Glutamatergic neuron (in vitro differentiated cells): ENCODE measurements at regions not wholly inside any gene's neighbourhood (a gene's known extent, or its start where the extent isn't known, plus 50 kb on each side); places are given as distances from the start of the nearest gene placed in this dataset.
A peak's percentile ranks its signal among the peaks of the same experiment; 100 is the strongest.
"Not testable (repeated sequence)": the region's sequence is repeated elsewhere in the genome, so short reads cannot be mapped to it uniquely, and the experiment has no call there.

Experiments used
- DNase-seq: peaks from one replicate; pipeline ENCODE4 v3.0.0; 2022
- H3K27ac Mint-ChIP-seq: one replicate; pipeline ENCODE4 v1.8.0; 2020; ENCODE audit warnings: mild to moderate bottlenecking, mixed read lengths, inconsistent platforms; ENCODE audit not compliant: unreplicated experiment
- H3K27me3 Mint-ChIP-seq: one replicate; pipeline ENCODE4 v1.8.0; 2020; ENCODE audit warnings: mild to moderate bottlenecking, moderate library complexity, mixed read lengths, inconsistent platforms; ENCODE audit not compliant: unreplicated experiment
- H3K36me3 Mint-ChIP-seq: one replicate; pipeline ENCODE4 v1.8.0; 2020; ENCODE audit warnings: mild to moderate bottlenecking, mixed read lengths, inconsistent platforms; ENCODE audit not compliant: unreplicated experiment
- H3K4me1 Mint-ChIP-seq: one replicate; pipeline ENCODE4 v1.8.0; 2020; ENCODE audit warnings: mild to moderate bottlenecking, low read depth, mixed read lengths, inconsistent platforms; ENCODE audit not compliant: unreplicated experiment
- H3K4me3 Mint-ChIP-seq: one replicate; pipeline ENCODE4 v1.8.0; 2020; ENCODE audit warnings: mild to moderate bottlenecking, mixed read lengths, inconsistent platforms; ENCODE audit not compliant: unreplicated experiment
- H3K9me3 Mint-ChIP-seq: one replicate; pipeline ENCODE4 v1.8.0; 2020; ENCODE audit warnings: mild to moderate bottlenecking, moderate library complexity, mixed read lengths, inconsistent platforms; ENCODE audit not compliant: unreplicated experiment
- CTCF ChIP-seq: fragments of 200-600 bp; sonication (generic); IDR thresholded peaks from one replicate; pipeline ENCODE4 v1.5.0; 2021; ENCODE audit not compliant: partially characterized antibody, unreplicated experiment

- no peak for DNase-seq
- no peak overlapping the region for H3K4me3 Mint-ChIP-seq
- H3K27me3 Mint-ChIP-seq = peaks cover 4% of the 10 kb centered on the region
- no peaks in the 10 kb centered on the region for H3K36me3 Mint-ChIP-seq
- no peak for TF ChIP-seq CTCF
- H3K27ac Mint-ChIP-seq = no peak overlapping the region
- peaks cover 3% of the 10 kb centered on the region for H3K4me1 Mint-ChIP-seq
- H3K9me3 Mint-ChIP-seq = peaks cover 1% of the 10 kb centered on the region
Measured at GRCh38 chr12:108424816-108425215, 85.7 kb upstream of the CMKLR1 start.

- Mint-ChIP-seq H3K27me3 (peaks cover 4% of the 10 kb centered on the region), H3K27ac (no peak overlapping the region), H3K9me3 (peaks cover 4% of the 10 kb centered on the region), H3K4me3 (no peak overlapping the region), H3K4me1 (peaks cover 3% of the 10 kb centered on the region), H3K36me3 (no peaks in the 10 kb centered on the region)
- DNase-seq = no peak
- TF ChIP-seq CTCF = no peak
Measured at GRCh38 chr12:108424026-108424425, 84.9 kb upstream of the CMKLR1 start.

- H3K27ac Mint-ChIP-seq = no peak overlapping the region
Measured at GRCh38 chr12:108423486-108423885, 84.4 kb upstream of the CMKLR1 start.

GRCh38 chr12:108421082-108421481, 82.0 kb upstream of the CMKLR1 start:
- not testable (repeated sequence) for H3K9me3 Mint-ChIP-seq, H3K27ac Mint-ChIP-seq, H3K36me3 Mint-ChIP-seq, DNase-seq, H3K4me1 Mint-ChIP-seq, H3K4me3 Mint-ChIP-seq, H3K27me3 Mint-ChIP-seq

More at GRCh38 chr12:108423486-108423885, 84.4 kb upstream of the CMKLR1 start:
- H3K4me1 Mint-ChIP-seq = peaks cover 3% of the 10 kb centered on the region
- no peaks in the 10 kb centered on the region for H3K36me3 Mint-ChIP-seq
- no peak for TF ChIP-seq CTCF
- H3K27me3 Mint-ChIP-seq = peaks cover 4% of the 10 kb centered on the region
- DNase-seq = no peak
- no peak overlapping the region for H3K4me3 Mint-ChIP-seq
- peaks cover 4% of the 10 kb centered on the region for H3K9me3 Mint-ChIP-seq

- H3K4me1 Mint-ChIP-seq, H3K36me3 Mint-ChIP-seq, H3K27me3 Mint-ChIP-seq, H3K4me3 Mint-ChIP-seq, H3K9me3 Mint-ChIP-seq: not testable (repeated sequence)
- peak overlapping the region; percentile 40 for H3K27ac Mint-ChIP-seq
- DNase-seq = peak; percentile 22
Measured at GRCh38 chr12:108420421-108420820, 81.3 kb upstream of the CMKLR1 start.

- TF ChIP-seq CTCF = no peak
- H3K4me1 Mint-ChIP-seq = no peaks in the 10 kb centered on the region
- H3K36me3 Mint-ChIP-seq = no peaks in the 10 kb centered on the region
- no peak for DNase-seq
- peaks cover 7% of the 10 kb centered on the region for H3K9me3 Mint-ChIP-seq
- no peaks in the 10 kb centered on the region for H3K27me3 Mint-ChIP-seq
- H3K4me3 Mint-ChIP-seq = no peak overlapping the region
- H3K27ac Mint-ChIP-seq = peak overlapping the region; percentile 40
Measured at GRCh38 chr12:108419949-108420348, 80.8 kb upstream of the CMKLR1 start.
